GM21367 (cell line): ENCODE measurements at regions not wholly inside any gene's neighbourhood (a gene's known extent, or its start where the extent isn't known, plus 50 kb on each side); places are given as distances from the start of the nearest gene placed in this dataset.

ENCODE experiments used
- ATAC-seq: cut with Tn5 transposase; IDR thresholded peaks from one replicate; pipeline ENCODE4 v1.9.1; 2021; ENCODE audit not compliant: unreplicated experiment

- ATAC-seq = no peak
These were observed 739.5 kb downstream of the SOCS6 start for GRCh38 chr18:71028285-71028762.

- no peak for ATAC-seq
These were observed 738.7 kb downstream of the SOCS6 start for GRCh38 chr18:71027531-71027930.

GRCh38 chr18:71025505-71026225 is 736.8 kb downstream of the SOCS6 start:
- no peak for ATAC-seq

GRCh38 chr18:71022389-71022788 is 733.5 kb downstream of the SOCS6 start:
- no peak for ATAC-seq

- ATAC-seq = no peak
These were observed 732.2 kb downstream of the SOCS6 start for GRCh38 chr18:71021030-71021362.

- no peak for ATAC-seq
These were observed 731.6 kb downstream of the SOCS6 start for GRCh38 chr18:71020342-71021029.

- no peak for ATAC-seq
These were observed 730.0 kb downstream of the SOCS6 start for GRCh38 chr18:71018816-71019215.

GRCh38 chr18:71012789-71013188 is 723.9 kb downstream of the SOCS6 start:
- no peak for ATAC-seq

GRCh38 chr18:71011389-71011788 is 722.5 kb downstream of the SOCS6 start:
- no peak for ATAC-seq

GRCh38 chr18:71008257-71008656 is 719.4 kb downstream of the SOCS6 start:
- ATAC-seq = no peak

GRCh38 chr18:71001597-71001996 is 712.8 kb downstream of the SOCS6 start:
- ATAC-seq = no peak

- no peak for ATAC-seq
These were observed 709.6 kb downstream of the SOCS6 start for GRCh38 chr18:70998490-70998889.

GRCh38 chr18:70994116-70994515 is 705.3 kb downstream of the SOCS6 start:
- ATAC-seq = no peak

- no peak for ATAC-seq
These were observed 702.7 kb downstream of the SOCS6 start for GRCh38 chr18:70991577-70991976.

- ATAC-seq = no peak
These were observed 697.1 kb downstream of the SOCS6 start for GRCh38 chr18:70985948-70986347.

GRCh38 chr18:70982292-70982691 is 693.4 kb downstream of the SOCS6 start:
- ATAC-seq = no peak

GRCh38 chr18:70981400-70982140 is 692.7 kb downstream of the SOCS6 start:
- no peak for ATAC-seq

- ATAC-seq = no peak
These were observed 684.8 kb downstream of the SOCS6 start for GRCh38 chr18:70973626-70974025.

GRCh38 chr18:70966419-70966818 is 677.6 kb downstream of the SOCS6 start:
- no peak for ATAC-seq

GRCh38 chr18:70961939-70962338 is 673.1 kb downstream of the SOCS6 start:
- ATAC-seq = no peak

- ATAC-seq = no peak
These were observed 667.7 kb downstream of the SOCS6 start for GRCh38 chr18:70956554-70956953.

GRCh38 chr18:70936160-70936559 is 647.3 kb downstream of the SOCS6 start:
- ATAC-seq = no peak
